IMR-90 (cell line): ENCODE measurements at regions not wholly inside any gene's neighbourhood (a gene's known extent, or its start where the extent isn't known, plus 50 kb on each side); places are given as distances from the start of the nearest gene placed in this dataset.

Experiments used
- ATAC-seq: fragments of 200-7000 bp; cut with Tn5 transposase; 2 replicates; pipeline ENCODE4 v1.9.1; 2020; ENCODE audit warnings: low read depth, mild to moderate bottlenecking, moderate library complexity
- BruUV-seq: library from RNA; stranded (reverse); fragments of 400-500 nt; replicated peaks from 2 replicates; lab custom pipeline; 2021; lab: Mats Ljungman, UMichigan
- CTCF ChIA-PET: fragments of 300-600 bp; formaldehyde crosslinking; extraction: SDS; loops from one replicate; lab custom pipeline; 2021; ENCODE audit warnings: antibody characterized with exemption; lab: Yijun Ruan, JAX
- POLR2A ChIA-PET: fragments of 300-600 bp; sonication (Branson Sonifier 250); formaldehyde crosslinking; loops from one replicate; lab custom pipeline; 2022; ENCODE audit warnings: antibody characterized with exemption; ENCODE audit not compliant: unreplicated experiment; lab: Charles Lee
- DNase-seq: peaks from one replicate; pipeline ENCODE4 v3.0.0; 2013
- H2AFZ ChIP-seq: replicated peaks from 2 replicates; pipeline ENCODE3; 2013; ENCODE audit warnings: low read length, mild to moderate bottlenecking; ENCODE audit not compliant: poor library complexity
- H2AK5ac ChIP-seq: 2 replicates; pipeline ENCODE4 v1.6.1; 2013; ENCODE audit warnings: low read depth, low read length, inconsistent platforms
- H2AK9ac ChIP-seq: replicated peaks from 2 replicates; pipeline ENCODE3; 2013; ENCODE audit warnings: mild to moderate bottlenecking, low read depth, low read length, moderate library complexity; ENCODE audit not compliant: poor library complexity
- H2BK120ac ChIP-seq: 2 replicates; pipeline ENCODE4 v1.6.1; 2013; ENCODE audit warnings: low read depth, low read length, inconsistent platforms
- H2BK15ac ChIP-seq: 3 replicates; pipeline ENCODE4 v1.6.1; 2013; ENCODE audit warnings: low read depth, low read length, inconsistent platforms
- H2BK20ac ChIP-seq: 2 replicates; pipeline ENCODE4 v1.6.1; 2013; ENCODE audit warnings: low read depth, mild to moderate bottlenecking, inconsistent platforms, low read length, moderate library complexity
- H2BK5ac ChIP-seq: 2 replicates; pipeline ENCODE4 v1.6.1; 2013; ENCODE audit warnings: mild to moderate bottlenecking, low read depth, low read length, inconsistent platforms; ENCODE audit not compliant: poor library complexity, severe bottlenecking
- H3K14ac ChIP-seq: replicated peaks from 2 replicates; pipeline ENCODE4 v1.6.1; 2013; ENCODE audit warnings: low read depth, low read length, inconsistent platforms
- H3K18ac ChIP-seq: 2 replicates; pipeline ENCODE4 v1.6.1; 2013; ENCODE audit warnings: low read depth, low read length, control low read depth
- H3K23ac ChIP-seq: 2 replicates; pipeline ENCODE4 v1.6.1; 2013; ENCODE audit warnings: low read depth, low read length, inconsistent platforms
- H3K27ac ChIP-seq: 2 replicates; pipeline ENCODE4 v1.5.1; 2013; ENCODE audit warnings: mild to moderate bottlenecking, control low read depth, low read length; ENCODE audit not compliant: insufficient read depth
- H3K27me3 ChIP-seq: 2 replicates; pipeline ENCODE4 v1.6.1; 2013; ENCODE audit warnings: low read length; ENCODE audit not compliant: control insufficient read depth, insufficient read depth
- H3K36me3 ChIP-seq: 2 replicates; pipeline ENCODE4 v1.6.1; 2013; ENCODE audit warnings: low read length, mixed read lengths; ENCODE audit not compliant: control insufficient read depth, insufficient read depth
- H3K4ac ChIP-seq: 2 replicates; pipeline ENCODE4 v1.6.1; 2013; ENCODE audit warnings: low read depth, low read length, inconsistent platforms
- H3K4me1 ChIP-seq: 2 replicates; pipeline ENCODE4 v1.6.1; 2013; ENCODE audit warnings: low read length, mixed read lengths; ENCODE audit not compliant: control insufficient read depth, insufficient read depth
- H3K4me2 ChIP-seq: 2 replicates; pipeline ENCODE4 v1.6.1; 2013; ENCODE audit warnings: low read depth, mild to moderate bottlenecking, control low read depth, low read length, moderate library complexity
- H3K4me3 ChIP-seq: 2 replicates; pipeline ENCODE4 v1.5.1; 2013; ENCODE audit warnings: low read depth, mild to moderate bottlenecking, control low read depth, low read length, moderate library complexity; ENCODE audit not compliant: insufficient read depth
- H3K56ac ChIP-seq: 2 replicates; pipeline ENCODE4 v1.6.1; 2013; ENCODE audit warnings: low read length, inconsistent platforms; ENCODE audit not compliant: insufficient read depth; ENCODE audit errors: extremely low read depth
- H3K79me1 ChIP-seq, 2 experiments: 2 replicates each; pipeline ENCODE4 v1.6.1; 2013; ENCODE audit warnings: low read length in 2 of 2, inconsistent platforms in 1 of 2, low read depth in 1 of 2
- H3K9ac ChIP-seq: 2 replicates; pipeline ENCODE4 v1.6.1; 2013; ENCODE audit warnings: low read depth, low read length, control low read depth
- H3K9me1 ChIP-seq: 2 replicates; pipeline ENCODE4 v1.6.1; 2013; ENCODE audit warnings: low read length, inconsistent platforms; ENCODE audit not compliant: insufficient read depth
- H3K9me3 ChIP-seq: 2 replicates; pipeline ENCODE4 v1.6.1; 2013; ENCODE audit warnings: low read length; ENCODE audit not compliant: control insufficient read depth, insufficient read depth
- H4K20me1 ChIP-seq: 2 replicates; pipeline ENCODE4 v1.6.1; 2013; ENCODE audit warnings: low read length, inconsistent platforms; ENCODE audit not compliant: insufficient read depth
- H4K5ac ChIP-seq: 2 replicates; pipeline ENCODE4 v1.6.1; 2013; ENCODE audit warnings: mild to moderate bottlenecking, low read depth, low read length, control low read depth
- H4K8ac ChIP-seq, 2 experiments: 2 replicates each; pipeline ENCODE4 v1.6.1; 2013; ENCODE audit warnings: low read depth in 2 of 2, low read length in 2 of 2, control low read depth in 1 of 2, inconsistent platforms in 1 of 2
- H4K91ac ChIP-seq: 2 replicates; pipeline ENCODE4 v1.6.1; 2013; ENCODE audit warnings: low read depth, low read length, inconsistent platforms; ENCODE audit not compliant: insufficient read depth
- CEBPB ChIP-seq: IDR thresholded peaks from 2 replicates; pipeline ENCODE4 v1.6.1; 2012; ENCODE audit warnings: low read depth, low read length, improper control_type of control experiment
- CHD1 ChIP-seq: IDR thresholded peaks from 2 replicates; pipeline ENCODE4 v1.6.1; 2012; ENCODE audit warnings: low read depth, low read length, improper control_type of control experiment
- MAZ ChIP-seq: IDR thresholded peaks from 2 replicates; pipeline ENCODE4 v1.6.1; 2012; ENCODE audit warnings: low read depth, mild to moderate bottlenecking, low read length, improper control_type of control experiment, moderate library complexity, borderline replicate concordance
- NFE2L2 ChIP-seq: fragments of 150-350 bp; IDR thresholded peaks from 2 replicates; pipeline ENCODE4 v1.6.1; 2016; ENCODE audit warnings: low read depth, mild to moderate bottlenecking, low read length
- POLR2A ChIP-seq: IDR thresholded peaks from 2 replicates; pipeline ENCODE4 v1.6.1; 2012; ENCODE audit warnings: mild to moderate bottlenecking, low read depth, low read length
- RAD21 ChIP-seq: IDR thresholded peaks from 2 replicates; pipeline ENCODE4 v1.6.1; 2012; ENCODE audit warnings: low read length, improper control_type of control experiment
- RCOR1 ChIP-seq: IDR thresholded peaks from 2 replicates; pipeline ENCODE4 v1.6.1; 2012; ENCODE audit warnings: mild to moderate bottlenecking, low read length, improper control_type of control experiment; ENCODE audit not compliant: insufficient replicate concordance
- RFX5 ChIP-seq: IDR thresholded peaks from 2 replicates; pipeline ENCODE4 v1.8.0; 2012; ENCODE audit warnings: low read depth, mild to moderate bottlenecking, low read length, moderate library complexity
- WGBS, 2 experiments: methylation state at CpG; one replicate each; pipeline versions ENCODE4 v1.1.5 to v1.1.7; 2013; ENCODE audit warnings: missing lambda C conversion rate in 2 of 2; ENCODE audit not compliant: insufficient read length in 1 of 2; ENCODE audit errors: extremely low coverage in 2 of 2; 5-methylcytosine and 5-hydroxymethylcytosine counted together
- dilution Hi-C: fragments of 300-500 bp; cut with HindIII; formaldehyde crosslinking; loops from one replicate; pipeline ENCODE4 v1.14.3; 2018; ENCODE audit warnings: low sequenced_read_pairs; ENCODE audit not compliant: unreplicated experiment
- in situ Hi-C: fragments of 300-500 bp; cut with MboI; formaldehyde crosslinking; loops from 3 replicates; pipeline ENCODE4 v1.14.3; 2019; ENCODE audit warnings: low sequenced_read_pairs, inconsistent platforms, mixed read lengths
- intact Hi-C: fragments of 100-400 bp; cut with micrococcal nuclease; formaldehyde crosslinking; loops from 2 replicates; pipeline ENCODE4 v1.10.0; 2022
- TF ChIP-seq, protein P1 (sequence below): conservative IDR thresholded peaks from 2 replicates; pipeline ENCODE4 v1.5.1; 2012; ENCODE audit warnings: mild to moderate bottlenecking, low read depth, low read length, improper control_type of control experiment

DNA sequence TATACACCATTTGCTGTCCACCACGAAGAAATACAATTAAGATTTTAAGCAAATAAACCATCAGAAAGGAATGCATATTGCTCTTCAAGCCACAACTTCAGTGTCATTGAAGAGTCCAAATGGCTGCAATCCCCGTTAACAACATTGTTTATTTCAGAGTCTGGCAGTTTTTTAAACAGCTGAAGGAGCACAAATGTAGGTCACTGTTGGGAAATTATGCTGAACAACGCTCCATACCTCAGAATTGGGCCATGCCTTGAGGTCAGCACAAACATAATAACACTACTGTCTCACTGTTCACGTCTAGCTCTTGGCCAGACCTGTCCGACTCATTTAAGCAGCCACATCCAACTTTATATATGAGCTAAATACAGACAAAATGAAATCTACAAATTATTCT lies 453.9 kb upstream of the GHITM start:
- intact Hi-C loops: no loop called here
- no peak for DNase-seq
- ATAC-seq: no peak

More for the DNA sequence above, 453.9 kb upstream of the GHITM start:
- no peak overlapping the region for H2BK20ac ChIP-seq
- H3K4ac ChIP-seq: no peak overlapping the region
- no peak overlapping the region for H3K27ac ChIP-seq
- H2AFZ ChIP-seq: no peak overlapping the region
- no peaks in the 10 kb centered on the region for H3K27me3 ChIP-seq
- H3K9me1 ChIP-seq: no peaks in the 10 kb centered on the region
- no peak overlapping the region for H3K56ac ChIP-seq
- no peak overlapping the region for H4K8ac ChIP-seq
- H3K4me1 ChIP-seq: no peaks in the 10 kb centered on the region
- TF ChIP-seq, protein P1, sequence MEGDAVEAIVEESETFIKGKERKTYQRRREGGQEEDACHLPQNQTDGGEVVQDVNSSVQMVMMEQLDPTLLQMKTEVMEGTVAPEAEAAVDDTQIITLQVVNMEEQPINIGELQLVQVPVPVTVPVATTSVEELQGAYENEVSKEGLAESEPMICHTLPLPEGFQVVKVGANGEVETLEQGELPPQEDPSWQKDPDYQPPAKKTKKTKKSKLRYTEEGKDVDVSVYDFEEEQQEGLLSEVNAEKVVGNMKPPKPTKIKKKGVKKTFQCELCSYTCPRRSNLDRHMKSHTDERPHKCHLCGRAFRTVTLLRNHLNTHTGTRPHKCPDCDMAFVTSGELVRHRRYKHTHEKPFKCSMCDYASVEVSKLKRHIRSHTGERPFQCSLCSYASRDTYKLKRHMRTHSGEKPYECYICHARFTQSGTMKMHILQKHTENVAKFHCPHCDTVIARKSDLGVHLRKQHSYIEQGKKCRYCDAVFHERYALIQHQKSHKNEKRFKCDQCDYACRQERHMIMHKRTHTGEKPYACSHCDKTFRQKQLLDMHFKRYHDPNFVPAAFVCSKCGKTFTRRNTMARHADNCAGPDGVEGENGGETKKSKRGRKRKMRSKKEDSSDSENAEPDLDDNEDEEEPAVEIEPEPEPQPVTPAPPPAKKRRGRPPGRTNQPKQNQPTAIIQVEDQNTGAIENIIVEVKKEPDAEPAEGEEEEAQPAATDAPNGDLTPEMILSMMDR: no peak
- TF ChIP-seq CHD1: no peak
- no peak for TF ChIP-seq RFX5
- no peak for TF ChIP-seq POLR2A
- TF ChIP-seq NFE2L2: no peak
- no peak for TF ChIP-seq CEBPB
- no peak for TF ChIP-seq RAD21
- no peak for TF ChIP-seq RCOR1
- no peak for TF ChIP-seq MAZ
- H3K4me2 ChIP-seq: no peak overlapping the region
- dilution Hi-C loops (no loop called here), in situ Hi-C loops (no loop called here)
- no peak overlapping the region for H3K14ac ChIP-seq
- no peak overlapping the region for H2AK9ac ChIP-seq
- no peaks in the 10 kb centered on the region for H4K20me1 ChIP-seq
- H2AK5ac ChIP-seq: no peak overlapping the region
- H3K36me3 ChIP-seq: no peaks in the 10 kb centered on the region
- ChIA-PET CTCF (no interaction called here), POLR2A (no interaction called here)
- no peak overlapping the region for H2BK15ac ChIP-seq
- H3K79me1 ChIP-seq: no peaks in the 10 kb centered on the region
- H3K18ac ChIP-seq: no peak overlapping the region
- no peak overlapping the region for H3K4me3 ChIP-seq
- no peak overlapping the region for H3K23ac ChIP-seq
- H2BK120ac ChIP-seq: no peak overlapping the region
- H2BK5ac ChIP-seq: no peak overlapping the region
- BruUV-seq: no TSS peak
- H3K9me3 ChIP-seq: peaks cover 2% of the 10 kb centered on the region; the same call in 1 of the 2 replicates
- no peak overlapping the region for H4K5ac ChIP-seq
- 0% methylated on average over 1 of the region's 5 CpGs; no CpG with 5 or more reads in 1 of the 2 experiments for WGBS, 2 experiments
- H4K91ac ChIP-seq: no peak overlapping the region
- H3K9ac ChIP-seq: no peak overlapping the region
